OCI-LY1 (cell line): ENCODE measurements at regions not wholly inside any gene's neighbourhood (a gene's known extent, or its start where the extent isn't known, plus 50 kb on each side); places are given as distances from the start of the nearest gene placed in this dataset.

Source experiments
- H2AFZ ChIP-seq: fragments of 200-600 bp; sonication (generic), shearing (Covaris generic); 2 replicates; pipeline ENCODE4 v1.6.0; 2014; ENCODE audit warnings: antibody characterized with exemption, mild to moderate bottlenecking, low read length
- H3F3A ChIP-seq: fragments of 200-600 bp; sonication (generic), shearing (Covaris generic); 2 replicates; pipeline ENCODE4 v1.6.0; 2014; ENCODE audit warnings: mild to moderate bottlenecking, antibody characterized with exemption, low read length, moderate library complexity; ENCODE audit not compliant: insufficient read depth
- H3K27ac ChIP-seq: fragments of 200-600 bp; sonication (generic); 2 replicates; pipeline ENCODE4 v1.5.1; 2014; ENCODE audit warnings: low read length, mixed run types, mild to moderate bottlenecking, low read depth; ENCODE audit not compliant: poor library complexity, severe bottlenecking
- H3K27me3 ChIP-seq: fragments of 200-600 bp; sonication (generic); 2 replicates; pipeline ENCODE4 v1.6.0; 2014; ENCODE audit warnings: antibody characterized with exemption, mild to moderate bottlenecking, low read length, moderate library complexity; ENCODE audit not compliant: insufficient read depth
- H3K36me3 ChIP-seq: fragments of 200-600 bp; sonication (generic); 2 replicates; pipeline ENCODE4 v1.6.1; 2014; ENCODE audit warnings: mild to moderate bottlenecking, antibody characterized with exemption, low read length, moderate library complexity, mixed read lengths; ENCODE audit not compliant: insufficient read depth
- H3K4me1 ChIP-seq: fragments of 200-600 bp; sonication (generic); 2 replicates; pipeline ENCODE4 v1.5.1; 2014; ENCODE audit warnings: mild to moderate bottlenecking, low read length, moderate library complexity; ENCODE audit not compliant: insufficient read depth, severe bottlenecking
- H3K4me2 ChIP-seq: fragments of 200-600 bp; sonication (generic), shearing (Covaris generic); 2 replicates; pipeline ENCODE4 v1.6.1; 2014; ENCODE audit warnings: low read length
- H3K4me3 ChIP-seq: fragments of 200-600 bp; sonication (generic); 2 replicates; pipeline ENCODE4 v1.5.1; 2014; ENCODE audit warnings: low read length, low read depth, mild to moderate bottlenecking, mixed read lengths; ENCODE audit not compliant: poor library complexity, severe bottlenecking
- H3K79me2 ChIP-seq: fragments of 200-600 bp; shearing (Covaris generic); 2 replicates; pipeline ENCODE4 v1.6.1; 2016; ENCODE audit warnings: mixed run types, low read length, mixed read lengths; ENCODE audit not compliant: insufficient read depth
- H3K9ac ChIP-seq: fragments of 200-600 bp; sonication (generic), shearing (Covaris generic); 2 replicates; pipeline ENCODE4 v1.6.1; 2014; ENCODE audit warnings: mild to moderate bottlenecking, low read length, mixed read lengths
- H3K9me2 ChIP-seq: fragments of 200-600 bp; sonication (generic), shearing (Covaris generic); 2 replicates; pipeline ENCODE4 v1.6.1; 2014; ENCODE audit warnings: low read depth, mild to moderate bottlenecking, low read length, mixed read lengths
- H3K9me3 ChIP-seq: fragments of 200-600 bp; shearing (Covaris generic); 2 replicates; pipeline ENCODE4 v1.6.1; 2014; ENCODE audit warnings: low read length, mixed read lengths
- H4K20me1 ChIP-seq: fragments of 200-600 bp; sonication (generic), shearing (Covaris generic); 2 replicates; pipeline ENCODE4 v1.6.0; 2016; ENCODE audit warnings: mild to moderate bottlenecking, low read length; ENCODE audit not compliant: insufficient read depth
- EZH2 ChIP-seq: fragments of 200-600 bp; sonication (generic), shearing (Covaris generic); IDR thresholded peaks from 2 replicates; pipeline ENCODE4 v1.8.0; 2017; ENCODE audit warnings: borderline replicate concordance, mixed run types, mild to moderate bottlenecking, antibody characterized with exemption, low read length, moderate library complexity, mixed read lengths
- TF ChIP-seq, protein P1 (sequence below): fragments of 200-600 bp; sonication (generic), shearing (Covaris generic); IDR thresholded peaks from 2 replicates; pipeline ENCODE4 v1.5.1; 2017; ENCODE audit warnings: mild to moderate bottlenecking, antibody characterized with exemption, low read length, moderate library complexity, mixed read lengths

DNA sequence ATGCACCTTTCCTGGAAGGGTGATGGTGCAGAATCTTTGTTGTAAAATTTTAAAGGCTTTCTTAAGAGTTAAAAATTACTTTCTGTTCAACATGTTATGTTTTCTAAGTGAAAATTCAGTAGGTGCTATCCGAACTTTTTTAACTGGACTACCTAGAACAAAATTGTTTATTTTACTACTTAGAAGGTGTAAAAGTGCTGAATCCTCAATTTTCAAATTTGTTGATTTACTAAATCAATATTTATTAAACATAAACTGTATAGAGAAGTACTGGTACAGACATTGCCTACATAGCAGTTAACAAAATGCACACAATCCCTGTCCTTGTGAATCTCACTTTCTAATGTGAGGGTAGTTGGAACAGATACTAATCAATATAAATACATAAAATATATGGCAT lies 277.5 kb downstream of the CTH start:
- Histone ChIP-seq H3K4me2 (no peak overlapping the region), H3K9me3 (no peaks in the 10 kb centered on the region), H3K36me3 (no peaks in the 10 kb centered on the region), H3K9ac (no peak overlapping the region), H3F3A (no peaks in the 10 kb centered on the region), H3K27ac (no peak overlapping the region), H4K20me1 (no peaks in the 10 kb centered on the region), H3K4me3 (no peak overlapping the region), H3K9me2 (no peaks in the 10 kb centered on the region), H3K27me3 (no peaks in the 10 kb centered on the region), H3K79me2 (no peaks in the 10 kb centered on the region), H2AFZ (no peak overlapping the region), H3K4me1 (no peaks in the 10 kb centered on the region)
- no peak for TF ChIP-seq EZH2
- TF ChIP-seq, protein P1, sequence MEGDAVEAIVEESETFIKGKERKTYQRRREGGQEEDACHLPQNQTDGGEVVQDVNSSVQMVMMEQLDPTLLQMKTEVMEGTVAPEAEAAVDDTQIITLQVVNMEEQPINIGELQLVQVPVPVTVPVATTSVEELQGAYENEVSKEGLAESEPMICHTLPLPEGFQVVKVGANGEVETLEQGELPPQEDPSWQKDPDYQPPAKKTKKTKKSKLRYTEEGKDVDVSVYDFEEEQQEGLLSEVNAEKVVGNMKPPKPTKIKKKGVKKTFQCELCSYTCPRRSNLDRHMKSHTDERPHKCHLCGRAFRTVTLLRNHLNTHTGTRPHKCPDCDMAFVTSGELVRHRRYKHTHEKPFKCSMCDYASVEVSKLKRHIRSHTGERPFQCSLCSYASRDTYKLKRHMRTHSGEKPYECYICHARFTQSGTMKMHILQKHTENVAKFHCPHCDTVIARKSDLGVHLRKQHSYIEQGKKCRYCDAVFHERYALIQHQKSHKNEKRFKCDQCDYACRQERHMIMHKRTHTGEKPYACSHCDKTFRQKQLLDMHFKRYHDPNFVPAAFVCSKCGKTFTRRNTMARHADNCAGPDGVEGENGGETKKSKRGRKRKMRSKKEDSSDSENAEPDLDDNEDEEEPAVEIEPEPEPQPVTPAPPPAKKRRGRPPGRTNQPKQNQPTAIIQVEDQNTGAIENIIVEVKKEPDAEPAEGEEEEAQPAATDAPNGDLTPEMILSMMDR, result no peak

DNA sequence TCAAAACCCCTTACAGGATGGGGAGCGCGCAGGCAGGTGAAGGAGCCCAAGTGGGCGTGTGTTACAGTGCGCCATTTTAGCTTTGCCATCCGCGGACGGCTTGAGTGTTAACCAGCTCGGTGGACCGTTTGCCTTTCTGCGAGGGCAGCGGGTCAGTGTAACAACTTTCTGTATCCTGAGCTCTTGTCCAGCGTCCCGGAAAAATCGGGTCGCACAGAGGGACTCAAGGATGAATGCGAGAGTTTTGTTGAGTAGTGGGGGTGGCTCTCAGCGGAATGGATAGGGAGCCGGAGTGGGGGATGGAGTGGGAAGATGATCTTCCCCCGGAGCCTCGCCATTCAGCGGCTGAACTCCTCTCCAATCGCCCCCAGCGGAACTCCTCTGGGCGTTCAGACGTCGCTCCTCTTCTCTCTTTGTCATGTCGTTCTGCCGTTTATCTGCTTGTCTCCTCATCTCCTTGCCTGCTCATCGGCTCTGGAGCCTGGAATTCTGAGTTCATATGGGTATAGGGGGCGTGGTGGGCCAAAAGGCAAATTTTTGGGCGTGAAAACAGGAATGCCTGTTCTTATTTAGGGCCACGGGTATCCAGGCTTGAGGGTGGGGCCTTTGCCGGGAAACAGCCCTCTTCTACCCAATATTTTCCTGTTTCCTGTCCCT lies 295.4 kb downstream of the CTH start:
- Histone ChIP-seq H3K36me3 (no peaks in the 10 kb centered on the region), H3K9ac (no peak overlapping the region), H3K4me1 (no peaks in the 10 kb centered on the region), H3K4me2 (no peak overlapping the region), H4K20me1 (no peaks in the 10 kb centered on the region), H3K27me3 (no peaks in the 10 kb centered on the region), H3K4me3 (no peak overlapping the region), H3K79me2 (no peaks in the 10 kb centered on the region), H3K27ac (no peak overlapping the region), H3F3A (no peaks in the 10 kb centered on the region), H3K9me2 (no peaks in the 10 kb centered on the region), H2AFZ (no peak overlapping the region), H3K9me3 (no peaks in the 10 kb centered on the region)
- no peak for TF ChIP-seq EZH2
- TF ChIP-seq, protein P1, result no peak

DNA sequence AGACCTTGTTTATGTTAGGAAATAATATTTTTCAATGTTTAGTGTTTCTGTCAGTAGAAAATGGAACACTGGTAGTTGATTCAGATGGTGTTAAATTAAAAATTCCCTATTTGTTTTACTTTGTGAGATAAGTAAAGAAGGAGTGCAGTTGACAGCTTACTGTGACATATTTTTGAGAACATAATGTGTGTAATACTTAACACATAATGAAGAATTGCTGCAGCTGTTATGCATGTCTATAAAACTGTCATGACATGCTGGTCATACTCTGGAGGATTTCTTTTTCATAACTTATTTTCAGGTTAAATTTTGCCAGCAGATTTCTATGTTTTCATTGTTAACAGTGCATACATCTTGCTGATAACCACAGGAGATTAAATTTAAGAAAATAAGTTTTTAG lies 296.1 kb downstream of the CTH start:
- no peaks in the 10 kb centered on the region for H3K36me3 ChIP-seq
- no peak overlapping the region for H3K4me2 ChIP-seq
- no peaks in the 10 kb centered on the region for H3K9me2 ChIP-seq
- H3K79me2 ChIP-seq, result no peaks in the 10 kb centered on the region
- H3F3A ChIP-seq, result no peaks in the 10 kb centered on the region
- H3K4me3 ChIP-seq, result no peak overlapping the region
- TF ChIP-seq, protein P1, result no peak
- no peaks in the 10 kb centered on the region for H3K4me1 ChIP-seq
- no peak overlapping the region for H3K27ac ChIP-seq
- no peaks in the 10 kb centered on the region for H3K9me3 ChIP-seq
- H4K20me1 ChIP-seq, result no peaks in the 10 kb centered on the region
- H3K27me3 ChIP-seq, result no peaks in the 10 kb centered on the region
- H3K9ac ChIP-seq, result no peak overlapping the region
- no peak overlapping the region for H2AFZ ChIP-seq
